Midbrain (tissue), 1 donor: ENCODE measurements at regions not wholly inside any gene's neighbourhood (a gene's known extent, or its start where the extent isn't known, plus 50 kb on each side); places are given as distances from the start of the nearest gene placed in this dataset.
A peak's percentile ranks its signal among the peaks of the same experiment; 100 is the strongest.

Experiments used
- DNase-seq: peaks from one replicate; lab custom pipeline; 2025; lab: John Stamatoyannopoulos, UW

DNA sequence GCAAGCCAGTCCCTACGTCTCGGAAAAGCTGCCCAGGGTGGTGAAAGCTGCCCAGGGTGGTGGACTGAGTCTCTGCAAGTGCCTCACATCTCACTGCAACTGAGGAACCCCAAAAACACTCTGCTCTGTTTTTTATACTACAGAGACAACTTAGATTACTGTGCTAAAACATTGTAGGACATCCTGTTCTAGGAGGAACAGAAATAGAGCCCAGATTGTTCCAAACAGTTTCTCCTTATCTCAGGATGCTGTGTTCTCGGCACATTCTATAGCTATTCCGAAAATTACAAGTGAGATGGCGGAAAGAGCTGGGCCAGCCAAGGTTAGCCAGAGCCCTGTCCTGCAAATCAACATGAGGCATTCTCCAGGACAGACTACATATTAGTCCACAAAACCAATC, 138.7 kb downstream of the LRIG3 start:
- no peak for DNase-seq

DNA sequence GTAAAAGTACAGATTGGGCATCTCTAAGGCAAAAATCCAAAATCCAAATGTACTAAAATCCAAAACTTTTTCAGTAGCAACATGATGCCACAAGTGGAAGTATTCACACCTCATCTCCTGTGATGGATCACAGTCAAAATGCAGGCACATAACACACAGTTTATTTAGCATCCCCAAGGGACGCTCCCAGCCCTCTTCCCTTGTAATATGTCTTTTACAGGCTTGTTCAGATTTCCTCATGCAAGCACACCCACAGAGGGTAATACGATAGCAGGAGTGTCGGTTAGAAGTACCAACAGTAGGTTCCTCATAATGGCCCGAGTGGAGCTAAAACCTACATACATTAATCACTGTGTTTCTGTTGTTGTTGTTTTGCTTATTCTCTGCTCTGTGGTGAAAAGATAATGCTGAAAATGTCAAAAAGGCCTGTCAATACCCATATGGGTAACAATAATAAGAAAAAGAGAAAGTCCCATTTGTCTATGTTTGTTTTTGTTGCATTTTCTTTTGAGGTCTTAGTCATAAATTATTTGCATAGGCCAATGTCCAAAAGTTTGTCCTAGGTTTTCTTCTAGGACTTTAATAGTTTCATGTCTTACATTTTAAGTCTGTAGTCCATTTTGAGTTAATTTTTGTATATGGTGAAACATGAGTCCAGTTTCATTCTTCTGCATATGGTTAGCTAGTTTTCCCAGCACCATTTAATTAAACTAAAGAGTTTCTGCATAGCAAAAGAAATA, 133.1 kb downstream of the LRIG3 start:
- DNase-seq: no peak

DNA sequence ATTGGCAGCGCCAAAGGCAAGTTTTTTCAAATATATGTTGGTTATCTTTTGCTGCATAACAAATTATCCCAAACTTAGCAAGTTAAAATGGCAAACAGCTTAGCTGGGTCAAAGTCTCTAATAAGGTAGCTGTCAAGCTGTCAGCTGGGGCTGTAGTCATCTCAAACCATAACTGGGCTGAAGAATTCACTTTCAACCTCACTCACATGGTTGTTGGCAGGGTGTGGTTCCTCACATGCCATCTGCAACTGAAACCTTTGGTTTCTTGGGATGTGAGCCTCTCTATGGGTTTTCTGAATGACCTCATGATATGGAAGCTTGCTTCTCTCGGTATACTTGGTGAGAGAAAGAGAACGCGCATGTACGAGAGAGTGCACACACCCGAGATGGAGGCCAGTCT, 125.4 kb downstream of the LRIG3 start:
- no peak for DNase-seq

DNA sequence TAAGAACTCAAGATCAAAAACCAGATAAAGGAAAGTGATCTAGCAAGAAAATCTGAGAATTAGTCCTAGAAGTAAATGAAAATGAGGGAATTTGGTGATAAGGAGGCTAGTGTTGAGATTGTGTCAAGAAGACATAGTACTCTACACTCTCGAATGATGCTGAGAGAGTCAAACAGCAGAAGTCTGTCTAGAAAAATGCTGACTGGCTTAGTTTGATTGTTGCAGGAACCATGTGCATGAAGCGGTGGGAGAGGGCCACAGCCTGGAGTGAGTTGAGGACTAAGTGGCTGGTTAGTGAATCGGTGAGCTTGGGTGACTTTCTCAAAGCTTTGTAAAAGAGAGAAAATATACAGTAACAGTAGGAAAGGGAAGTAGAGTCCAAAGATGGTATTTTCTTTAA, 124.5 kb downstream of the LRIG3 start:
- DNase-seq: no peak

DNA sequence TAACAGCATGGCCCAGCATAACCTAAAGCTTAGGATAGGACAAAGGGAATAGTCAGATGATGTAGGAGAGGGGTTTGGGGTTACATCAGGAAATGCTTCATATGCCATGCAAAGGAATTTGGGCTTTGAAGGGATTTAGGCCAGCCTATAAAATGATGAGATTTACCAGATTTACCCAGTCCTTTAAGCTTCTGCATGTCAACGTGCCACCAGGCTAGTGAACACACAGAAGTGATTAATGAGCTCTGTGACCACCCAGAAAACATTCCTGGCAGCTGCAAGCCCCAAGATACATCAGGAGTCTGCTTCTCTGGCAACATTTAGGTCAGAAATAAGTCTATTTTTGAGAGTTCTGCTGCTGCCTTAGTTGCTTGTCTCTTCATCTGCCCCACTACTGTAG, 118.3 kb downstream of the LRIG3 start:
- DNase-seq: no peak

DNA sequence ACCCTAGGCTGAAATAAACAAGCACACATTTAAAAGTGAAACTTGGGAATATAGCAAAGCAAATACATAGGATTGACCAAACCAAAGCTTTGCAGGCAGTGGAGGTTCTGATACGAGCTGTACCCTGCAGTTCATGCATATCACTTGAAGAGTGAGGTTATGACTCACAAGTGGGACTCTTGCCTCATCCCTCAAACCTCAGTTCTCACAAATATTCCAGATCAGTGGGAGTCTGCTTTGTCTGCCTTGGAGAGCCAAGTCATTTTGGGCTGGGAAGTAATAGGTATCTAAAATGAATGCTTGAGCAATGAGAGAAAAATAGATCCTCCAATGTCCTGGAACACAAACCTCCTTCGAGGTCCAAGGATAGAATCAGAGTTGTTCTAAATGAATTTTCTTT, 116.4 kb downstream of the LRIG3 start:
- no peak for DNase-seq

DNA sequence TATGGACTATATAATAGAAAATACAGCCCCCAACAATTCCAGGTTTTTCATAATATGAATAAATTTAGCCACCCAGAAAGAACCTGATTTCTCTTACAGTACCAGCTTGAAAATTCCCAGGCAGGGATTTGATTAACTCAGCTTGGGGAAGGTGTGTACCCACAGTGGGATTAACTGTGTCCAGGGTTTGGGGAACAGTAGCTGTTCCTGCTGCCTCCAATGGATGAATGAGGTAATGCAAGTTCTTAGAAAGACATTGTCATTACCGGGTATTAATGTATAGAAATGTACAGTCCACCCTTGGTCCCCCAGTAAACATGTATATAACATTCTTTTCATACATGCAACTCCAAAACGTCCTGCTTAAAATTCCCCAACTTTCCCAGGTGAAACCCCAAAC, 115.6 kb downstream of the LRIG3 start:
- DNase-seq: no peak

DNA sequence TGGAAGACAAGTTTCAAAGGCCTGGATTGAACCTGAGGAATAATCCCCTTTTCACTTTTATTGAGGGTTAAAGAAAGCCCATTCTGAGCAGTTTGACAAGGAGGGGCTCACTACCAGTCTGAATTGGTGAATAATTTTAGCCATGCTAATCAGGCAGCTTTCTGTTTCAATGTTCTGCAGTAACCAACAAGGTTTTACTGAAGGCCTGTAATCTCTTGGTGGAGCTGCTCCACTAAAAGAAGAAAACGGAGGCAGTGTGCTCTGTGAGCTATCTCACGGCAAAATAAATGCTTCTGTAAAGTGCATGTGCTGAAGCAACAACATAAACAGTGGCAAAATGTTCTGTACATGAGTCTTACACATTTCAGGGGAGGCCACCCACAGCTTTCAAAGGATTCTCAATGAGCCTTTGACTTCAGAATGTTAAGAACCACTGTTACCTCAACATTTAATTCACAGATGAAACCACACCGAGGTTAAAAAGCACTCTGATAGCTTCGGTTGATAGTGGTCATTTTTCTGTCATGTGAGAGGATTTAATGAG, 111.2 kb downstream of the LRIG3 start:
- no peak for DNase-seq

DNA sequence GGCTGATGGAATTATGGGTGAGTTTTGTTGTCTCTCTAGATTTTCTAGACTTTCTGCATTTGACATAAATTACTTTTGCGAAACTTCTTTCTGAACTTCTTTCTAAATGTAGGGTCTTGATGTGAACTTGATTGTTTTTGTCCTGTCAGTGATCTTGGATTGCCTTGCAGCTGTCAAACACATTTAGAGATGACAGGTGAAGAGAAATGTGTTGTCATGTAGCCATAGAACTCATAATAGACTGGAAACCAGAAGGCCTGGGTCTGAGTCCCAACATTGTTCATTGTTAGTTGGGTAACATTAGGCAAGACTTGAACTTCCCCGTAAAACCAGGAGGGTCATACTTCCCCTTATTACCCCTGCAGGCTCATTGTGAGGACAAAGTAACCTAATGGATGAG, 109.0 kb downstream of the LRIG3 start:
- no peak for DNase-seq

DNA sequence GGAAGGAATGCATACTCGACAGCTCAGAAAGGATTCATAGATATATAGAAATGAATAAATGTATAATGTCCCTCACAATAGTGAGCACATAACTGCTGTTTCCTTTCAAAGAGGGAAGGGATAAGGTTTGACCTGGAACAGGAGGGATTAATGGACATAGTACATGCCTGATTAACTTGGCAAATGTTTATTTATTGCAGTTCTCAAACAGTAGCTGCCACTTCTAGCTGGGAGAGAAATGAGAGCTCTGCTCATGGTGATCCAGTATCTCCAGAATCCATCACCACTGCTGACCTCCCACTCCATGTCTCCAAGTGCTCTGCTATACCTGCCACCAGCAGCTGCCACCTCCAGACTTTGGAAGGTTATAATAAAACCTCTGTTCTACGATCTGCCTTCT, 108.1 kb downstream of the LRIG3 start:
- no peak for DNase-seq

DNA sequence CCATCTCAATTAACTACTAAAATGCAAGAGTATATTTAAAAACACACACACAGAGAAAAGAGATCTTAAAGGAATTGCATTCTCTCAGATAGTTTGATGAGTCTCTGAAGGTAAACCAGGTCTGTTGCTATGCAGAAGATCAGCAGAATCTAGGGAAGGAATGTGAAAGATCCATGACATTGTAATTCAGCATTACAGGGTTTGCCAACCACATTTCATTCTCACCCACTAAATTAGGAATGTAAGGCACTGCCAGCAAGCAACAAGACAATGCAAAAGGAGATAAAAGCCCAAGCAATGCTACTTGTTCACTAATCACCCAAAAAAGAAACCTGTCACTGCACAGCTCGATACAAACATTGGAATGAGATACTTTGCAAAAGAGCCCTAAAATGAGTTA, 106.3 kb downstream of the LRIG3 start:
- DNase-seq: no peak

DNA sequence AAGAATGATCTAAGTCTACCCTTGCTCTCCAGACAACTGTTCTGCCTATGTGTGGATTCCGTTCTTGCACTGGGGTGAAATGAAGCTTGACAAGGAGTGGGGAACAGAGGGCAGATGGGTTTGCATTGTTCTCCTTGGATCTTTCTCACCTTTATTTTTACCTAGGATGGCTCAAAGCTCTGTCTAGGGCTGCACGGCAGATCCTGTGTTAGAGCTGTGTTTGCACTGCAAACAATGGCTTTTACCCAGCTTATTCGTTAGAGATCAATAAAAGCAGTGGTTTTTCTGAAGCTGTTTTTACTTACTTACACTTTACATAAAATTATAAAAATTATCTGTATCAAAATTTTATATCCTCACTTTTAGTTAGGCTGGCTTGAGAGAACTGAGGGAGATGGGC, 105.1 kb downstream of the LRIG3 start:
- no peak for DNase-seq

DNA sequence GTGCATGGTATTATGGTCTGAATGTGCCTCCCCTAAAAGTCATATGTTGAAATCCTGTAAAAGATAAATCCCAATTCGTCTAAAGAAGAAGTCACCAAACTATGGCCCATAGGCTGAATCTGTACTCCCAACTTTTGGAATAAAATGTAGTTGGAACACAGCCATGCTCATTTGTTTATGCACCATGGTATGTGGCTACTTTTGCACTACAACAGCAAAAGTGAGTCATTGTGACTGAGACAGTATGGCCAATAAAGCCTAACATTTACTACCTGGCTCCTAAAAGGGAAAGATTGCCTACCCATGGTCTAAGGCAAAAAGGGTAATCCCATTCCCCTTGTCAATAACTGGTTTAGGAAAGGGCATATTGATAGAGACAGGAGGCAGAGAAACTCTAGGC, 101.8 kb downstream of the LRIG3 start:
- DNase-seq: no peak

DNA sequence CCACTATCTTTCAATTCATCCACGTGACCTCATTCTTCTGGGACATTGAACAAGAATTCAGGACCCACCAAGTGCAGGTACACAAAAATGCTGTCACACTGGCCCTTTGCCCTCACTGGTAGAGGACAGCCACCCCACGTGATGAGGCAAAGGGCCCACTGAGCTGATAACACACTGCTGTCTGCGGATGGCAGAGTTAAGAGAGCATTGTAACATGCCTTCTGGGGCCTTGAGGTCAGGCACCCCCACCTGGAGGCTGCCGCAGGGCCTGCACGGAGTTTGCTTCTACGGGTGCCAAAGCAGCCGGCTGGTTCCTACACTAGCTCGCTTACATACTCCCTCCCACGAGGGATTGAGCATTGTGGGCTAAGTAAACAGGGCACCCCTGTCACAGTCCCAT, 101.0 kb downstream of the LRIG3 start:
- DNase-seq: no peak

DNA sequence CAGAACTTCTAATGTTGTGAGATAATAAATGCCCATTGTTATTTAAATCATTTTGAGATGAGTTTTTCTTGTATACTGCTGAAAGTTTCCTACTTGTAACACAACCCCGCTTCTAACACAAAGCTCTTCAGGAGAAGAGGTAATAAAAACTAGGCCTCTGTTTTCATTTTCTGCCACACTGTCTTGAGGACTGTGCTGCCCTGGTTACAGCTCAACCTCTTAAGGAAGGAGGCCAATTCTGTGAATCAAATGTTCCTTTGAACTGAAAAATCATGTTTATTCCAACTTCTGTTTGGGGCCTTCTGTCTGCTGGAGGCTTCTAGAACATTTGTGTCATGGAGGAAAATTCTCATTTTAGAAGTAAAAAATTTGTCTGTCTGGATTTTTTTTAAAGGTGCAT, 100.3 kb downstream of the LRIG3 start:
- DNase-seq: peak; percentile 11
